ENCODE measurements at regions not wholly inside any gene's neighbourhood (a gene's known extent, or its start where the extent isn't known, plus 50 kb on each side); places are given as distances from the start of the nearest gene placed in this dataset.

DNA sequence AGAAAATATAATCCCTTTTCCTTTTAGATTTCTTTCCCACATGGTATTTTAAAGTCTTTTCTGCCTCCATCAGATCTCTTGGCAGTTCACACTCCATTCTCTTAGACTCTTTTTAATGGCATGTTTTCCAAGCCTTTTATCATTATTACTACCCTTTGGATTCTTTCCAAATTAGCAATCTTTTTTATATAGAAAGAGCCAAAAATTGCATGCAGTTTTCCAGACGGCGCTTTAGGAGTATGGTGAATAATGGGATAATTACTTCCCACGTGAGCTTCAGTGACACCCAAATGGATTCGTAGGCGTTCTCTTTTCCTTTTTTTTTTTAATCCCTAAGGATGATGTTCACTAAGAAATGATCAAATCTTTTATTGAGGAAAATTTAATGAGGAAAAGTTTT lies 354.8 kb upstream of the DNAJC19 start:
- TF ChIP-seq EP300 (IDR thresholded peaks at IDR 0.05; ENCODE audit: borderline replicate concordance in 1 of 2, low read depth in 1 of 2, low read length in 1 of 2) (no peak), EZH2phosphoT487 (IDR thresholded peaks at IDR 0.05; ENCODE audit: borderline replicate concordance, low read depth) (no peak), POLR2AphosphoS5 (IDR thresholded peaks at IDR 0.05; ENCODE audit: low read depth, low read length) (no peak), MXI1 (IDR thresholded peaks at IDR 0.05; ENCODE audit: low read depth, low read length) (no peak)
- TF ChIP-seq, protein P1, sequence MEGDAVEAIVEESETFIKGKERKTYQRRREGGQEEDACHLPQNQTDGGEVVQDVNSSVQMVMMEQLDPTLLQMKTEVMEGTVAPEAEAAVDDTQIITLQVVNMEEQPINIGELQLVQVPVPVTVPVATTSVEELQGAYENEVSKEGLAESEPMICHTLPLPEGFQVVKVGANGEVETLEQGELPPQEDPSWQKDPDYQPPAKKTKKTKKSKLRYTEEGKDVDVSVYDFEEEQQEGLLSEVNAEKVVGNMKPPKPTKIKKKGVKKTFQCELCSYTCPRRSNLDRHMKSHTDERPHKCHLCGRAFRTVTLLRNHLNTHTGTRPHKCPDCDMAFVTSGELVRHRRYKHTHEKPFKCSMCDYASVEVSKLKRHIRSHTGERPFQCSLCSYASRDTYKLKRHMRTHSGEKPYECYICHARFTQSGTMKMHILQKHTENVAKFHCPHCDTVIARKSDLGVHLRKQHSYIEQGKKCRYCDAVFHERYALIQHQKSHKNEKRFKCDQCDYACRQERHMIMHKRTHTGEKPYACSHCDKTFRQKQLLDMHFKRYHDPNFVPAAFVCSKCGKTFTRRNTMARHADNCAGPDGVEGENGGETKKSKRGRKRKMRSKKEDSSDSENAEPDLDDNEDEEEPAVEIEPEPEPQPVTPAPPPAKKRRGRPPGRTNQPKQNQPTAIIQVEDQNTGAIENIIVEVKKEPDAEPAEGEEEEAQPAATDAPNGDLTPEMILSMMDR (IDR thresholded peaks at IDR 0.05) = no peak
- TF ChIP-seq, protein P2, sequence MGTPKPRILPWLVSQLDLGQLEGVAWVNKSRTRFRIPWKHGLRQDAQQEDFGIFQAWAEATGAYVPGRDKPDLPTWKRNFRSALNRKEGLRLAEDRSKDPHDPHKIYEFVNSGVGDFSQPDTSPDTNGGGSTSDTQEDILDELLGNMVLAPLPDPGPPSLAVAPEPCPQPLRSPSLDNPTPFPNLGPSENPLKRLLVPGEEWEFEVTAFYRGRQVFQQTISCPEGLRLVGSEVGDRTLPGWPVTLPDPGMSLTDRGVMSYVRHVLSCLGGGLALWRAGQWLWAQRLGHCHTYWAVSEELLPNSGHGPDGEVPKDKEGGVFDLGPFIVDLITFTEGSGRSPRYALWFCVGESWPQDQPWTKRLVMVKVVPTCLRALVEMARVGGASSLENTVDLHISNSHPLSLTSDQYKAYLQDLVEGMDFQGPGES (IDR thresholded peaks at IDR 0.05; ENCODE audit: low read depth, low read length) = no peak

Data from SK-N-SH (cell line).